Neural cell (in vitro differentiated cells): ENCODE measurements at regions not wholly inside any gene's neighbourhood (a gene's known extent, or its start where the extent isn't known, plus 50 kb on each side); places are given as distances from the start of the nearest gene placed in this dataset.

Source experiments
- H2AFZ ChIP-seq: fragments of 200-600, 300-800 bp; sonication (generic), shearing (Covaris generic); 2 replicates; pipeline ENCODE4 v1.6.0; 2014; ENCODE audit warnings: low read depth, mild to moderate bottlenecking, antibody characterized with exemption, low read length, moderate library complexity
- H3F3A ChIP-seq: fragments of 200-600 bp; shearing (Covaris generic); 2 replicates; pipeline ENCODE4 v1.6.1; 2016; ENCODE audit warnings: mild to moderate bottlenecking, moderate library complexity, mixed read lengths, antibody characterized with exemption, low read length; ENCODE audit not compliant: insufficient read depth, poor library complexity, severe bottlenecking
- H3K27ac ChIP-seq: fragments of 200-600, 300-800 bp; sonication (generic), shearing (Covaris generic); 2 replicates; pipeline ENCODE4 v1.5.1; 2014; ENCODE audit warnings: mild to moderate bottlenecking, low read length, moderate library complexity
- H3K27me3 ChIP-seq: fragments of 300-800, 200-600 bp; sonication (generic), shearing (Covaris generic); 2 replicates; pipeline ENCODE4 v1.6.0; 2014; ENCODE audit warnings: mild to moderate bottlenecking, low read depth, low read length, moderate library complexity; ENCODE audit not compliant: insufficient read depth
- H3K36me3 ChIP-seq: fragments of 300-800, 200-600 bp; sonication (generic), shearing (Covaris generic); 2 replicates; pipeline ENCODE4 v1.5.1; 2014; ENCODE audit warnings: mild to moderate bottlenecking, antibody characterized with exemption, low read length, moderate library complexity; ENCODE audit not compliant: insufficient read depth
- H3K4me2 ChIP-seq: fragments of 300-800, 200-600 bp; sonication (generic), shearing (Covaris generic); 2 replicates; pipeline ENCODE4 v1.6.0; 2014; ENCODE audit warnings: mild to moderate bottlenecking, low read length
- H3K4me3 ChIP-seq: fragments of 300-800, 200-600 bp; sonication (generic), shearing (Covaris generic); 2 replicates; pipeline ENCODE4 v1.5.1; 2014; ENCODE audit warnings: mild to moderate bottlenecking, low read length, moderate library complexity
- H3K79me2 ChIP-seq: fragments of 200-600 bp; shearing (Covaris generic); replicated peaks from 2 replicates; pipeline ENCODE4 v1.6.0; 2014; ENCODE audit warnings: mild to moderate bottlenecking, low read length, moderate library complexity; ENCODE audit not compliant: insufficient read depth
- H3K9ac ChIP-seq: fragments of 300-800, 200-600 bp; sonication (generic), shearing (Covaris generic); 2 replicates; pipeline ENCODE4 v1.6.1; 2016; ENCODE audit warnings: mild to moderate bottlenecking, low read length, mixed read lengths
- H3K9me2 ChIP-seq: fragments of 200-600 bp; shearing (Covaris generic); 2 replicates; pipeline ENCODE4 v1.6.1; 2016; ENCODE audit warnings: mild to moderate bottlenecking, low read length, mixed read lengths; ENCODE audit not compliant: insufficient read depth
- H3K9me3 ChIP-seq: fragments of 200-600, 300-800 bp; sonication (generic), shearing (Covaris generic); 2 replicates; pipeline ENCODE4 v1.6.1; 2016; ENCODE audit warnings: mild to moderate bottlenecking, mixed run types, low read length, moderate library complexity, mixed read lengths
- H4K20me1 ChIP-seq: fragments of 200-600 bp; shearing (Covaris generic); 2 replicates; pipeline ENCODE4 v1.6.1; 2016; ENCODE audit warnings: mild to moderate bottlenecking, mixed run types; ENCODE audit not compliant: insufficient read depth
- CTCF ChIP-seq: fragments of 450-650 bp; IDR thresholded peaks from 2 replicates; pipeline ENCODE4 v1.5.1; 2014; ENCODE audit warnings: antibody characterized with exemption, mild to moderate bottlenecking, moderate library complexity; ENCODE audit not compliant: poor library complexity, severe bottlenecking
- EP300 ChIP-seq: fragments of 450-650 bp; conservative IDR thresholded peaks from 2 replicates; pipeline ENCODE4 v1.6.1; 2014; ENCODE audit warnings: antibody characterized with exemption, mild to moderate bottlenecking, moderate library complexity; ENCODE audit not compliant: poor library complexity, severe bottlenecking
- EZH2 ChIP-seq: fragments of 200-600, 300-800 bp; shearing (Covaris generic), sonication (generic); IDR thresholded peaks from 2 replicates; pipeline ENCODE4 v1.6.1; 2014; ENCODE audit warnings: antibody characterized with exemption, low read length, borderline replicate concordance, mild to moderate bottlenecking; ENCODE audit not compliant: insufficient read depth, poor library complexity, severe bottlenecking
- MXI1 ChIP-seq: fragments of 450-650 bp; conservative IDR thresholded peaks from 2 replicates; pipeline ENCODE4 v1.6.1; 2014; ENCODE audit warnings: antibody characterized with exemption, mild to moderate bottlenecking; ENCODE audit not compliant: poor library complexity, severe bottlenecking
- POLR2AphosphoS5 ChIP-seq: IDR thresholded peaks from 2 replicates; pipeline ENCODE4 v1.6.1; 2012
- RAD21 ChIP-seq: fragments of 450-650 bp; conservative IDR thresholded peaks from 2 replicates; pipeline ENCODE4 v1.6.1; 2014; ENCODE audit warnings: antibody characterized with exemption, mild to moderate bottlenecking, moderate library complexity
- REST ChIP-seq: IDR thresholded peaks from 2 replicates; pipeline ENCODE4 v1.6.1; 2012; ENCODE audit warnings: borderline replicate concordance
- SMC3 ChIP-seq: fragments of 450-650 bp; conservative IDR thresholded peaks from 2 replicates; pipeline ENCODE4 v1.6.1; 2014; ENCODE audit warnings: antibody characterized with exemption, mild to moderate bottlenecking, moderate library complexity; ENCODE audit not compliant: poor library complexity
- TAF1 ChIP-seq: IDR thresholded peaks from 2 replicates; pipeline ENCODE4 v1.6.1; 2012; ENCODE audit warnings: low read depth

- Histone ChIP-seq H3K9me3 (no peaks in the 10 kb centered on the region), H3K79me2 (no peaks in the 10 kb centered on the region), H3K27ac (no peak overlapping the region), H3K9me2 (no peaks in the 10 kb centered on the region), H4K20me1 (no peaks in the 10 kb centered on the region), H3K27me3 (no peaks in the 10 kb centered on the region), H3K36me3 (no peaks in the 10 kb centered on the region), H3K9ac (no peak overlapping the region), H2AFZ (no peak overlapping the region), H3K4me3 (no peak overlapping the region), H3K4me2 (no peak overlapping the region), H3F3A (no peaks in the 10 kb centered on the region)
- TF ChIP-seq REST (no peak), EP300 (no peak), CTCF (no peak)
Observed at GRCh38 chr5:106093134-106093533, 1577.6 kb downstream of the EFNA5 start.

GRCh38 chr5:106092455-106092854 lies 1578.3 kb downstream of the EFNA5 start:
- TF ChIP-seq EZH2 (no peak), TAF1 (no peak), EP300 (no peak), SMC3 (no peak), RAD21 (no peak), CTCF (no peak), POLR2AphosphoS5 (no peak), MXI1 (no peak), REST (no peak)
- Histone ChIP-seq H3K4me2 (no peak overlapping the region), H3K27me3 (no peaks in the 10 kb centered on the region), H2AFZ (no peak overlapping the region), H3K79me2 (no peaks in the 10 kb centered on the region), H3F3A (no peaks in the 10 kb centered on the region), H3K9ac (no peak overlapping the region), H3K27ac (no peak overlapping the region), H4K20me1 (no peaks in the 10 kb centered on the region), H3K4me3 (no peak overlapping the region), H3K36me3 (no peaks in the 10 kb centered on the region), H3K9me2 (no peaks in the 10 kb centered on the region), H3K9me3 (no peaks in the 10 kb centered on the region)
